CD4-positive, alpha-beta T cell (primary cell): ENCODE measurements at regions not wholly inside any gene's neighbourhood (a gene's known extent, or its start where the extent isn't known, plus 50 kb on each side); places are given as distances from the start of the nearest gene placed in this dataset.

Experiments used
- ATAC-seq: fragments of 200-7000 bp; cut with Tn5 transposase; one replicate; pipeline ENCODE4 v1.10.0; 2022; ENCODE audit warnings: mild to moderate bottlenecking; ENCODE audit not compliant: poor library complexity
- CTCF ChIA-PET: fragments of 350-600 bp; sonication (Branson Sonifier 250); formaldehyde crosslinking; loops from one replicate; lab custom pipeline; 2021; ENCODE audit warnings: antibody characterized with exemption, inconsistent platforms; lab: Charles Lee
- POLR2A ChIA-PET: fragments of 350-600 bp; sonication (Branson Sonifier 250); formaldehyde crosslinking; loops from one replicate; lab custom pipeline; 2021; ENCODE audit warnings: antibody characterized with exemption, inconsistent platforms; lab: Charles Lee
- DNase-seq, 14 experiments: peaks; one replicate each; pipeline ENCODE4 v3.0.0-alpha.2; 2013 to 2020; ENCODE audit warnings: mixed read lengths in 2 of 14
- H3K27ac ChIP-seq, 2 donors: one replicate each; pipeline versions ENCODE4 v1.5.1 to v1.7.0; 2013; ENCODE audit warnings: low read length in 2 of 2, low read depth in 1 of 2, mild to moderate bottlenecking in 1 of 2
- H3K27me3 ChIP-seq, 2 experiments: 1 replicate in 1 of 2; 2 replicates in 1 of 2; pipeline versions ENCODE4 v1.6.1 to v1.7.0; 2013; ENCODE audit warnings: low read length in 2 of 2, control low read depth in 1 of 2, mild to moderate bottlenecking in 1 of 2, moderate library complexity in 1 of 2; ENCODE audit not compliant: insufficient read depth in 2 of 2, control insufficient read depth in 1 of 2
- H3K36me3 ChIP-seq: one replicate; pipeline ENCODE4 v1.6.1; 2013; ENCODE audit warnings: low read length, control low read depth; ENCODE audit not compliant: insufficient read depth
- H3K4me1 ChIP-seq: one replicate; pipeline ENCODE4 v1.6.1; 2013; ENCODE audit warnings: low read length, control low read depth; ENCODE audit not compliant: insufficient read depth
- H3K4me3 ChIP-seq: one replicate; pipeline ENCODE4 v1.5.1; 2013; ENCODE audit warnings: mild to moderate bottlenecking, low read length, moderate library complexity
- H3K9me3 ChIP-seq, 2 experiments: 1 replicate in 1 of 2; 2 replicates in 1 of 2; pipeline versions ENCODE4 v1.6.1 to v1.7.0; 2013; ENCODE audit warnings: low read length in 2 of 2, mild to moderate bottlenecking in 2 of 2, control low read depth in 1 of 2, moderate library complexity in 1 of 2; ENCODE audit not compliant: control insufficient read depth in 1 of 2, insufficient read depth in 1 of 2
- H3K27ac Mint-ChIP-seq: one replicate; pipeline ENCODE4 v1.8.0; 2020; ENCODE audit warnings: mixed read lengths
- H3K27me3 Mint-ChIP-seq: one replicate; pipeline ENCODE4 v1.8.0; 2021; ENCODE audit warnings: mixed read lengths
- H3K36me3 Mint-ChIP-seq: one replicate; pipeline ENCODE4 v1.8.0; 2021; ENCODE audit warnings: low read depth, mixed read lengths
- H3K4me1 Mint-ChIP-seq: one replicate; pipeline ENCODE4 v1.8.0; 2021; ENCODE audit warnings: low read depth, mixed read lengths
- H3K4me3 Mint-ChIP-seq: one replicate; pipeline ENCODE4 v1.8.0; 2020; ENCODE audit warnings: mild to moderate bottlenecking, mixed read lengths
- H3K9me3 Mint-ChIP-seq: one replicate; pipeline ENCODE4 v1.8.0; 2020; ENCODE audit warnings: mixed read lengths
- intact Hi-C, 2 experiments: fragments of 100-400 bp; cut with DNase I in 1 of 2; cut with micrococcal nuclease in 1 of 2; formaldehyde crosslinking; loops; one replicate each; pipeline versions ENCODE4 v1.15.1 to v1.9.0; 2023 to 2025; cut with DNase I, micrococcal nuclease
- TF ChIP-seq, protein P1 (sequence below): fragments of 200-600 bp; IDR thresholded peaks from one replicate; pipeline ENCODE4 v1.8.0; 2022; ENCODE audit warnings: antibody characterized with exemption, mild to moderate bottlenecking

GRCh38 chr5:135221696-135222095 is 177.3 kb downstream of the MACROH2A1 start:
- Mint-ChIP-seq H3K4me1 (no peaks in the 10 kb centered on the region), H3K36me3 (no peaks in the 10 kb centered on the region), H3K27ac (no peak overlapping the region), H3K27me3 (peaks cover 5% of the 10 kb centered on the region), H3K9me3 (no peaks in the 10 kb centered on the region), H3K4me3 (no peak overlapping the region)
- no peaks in the 10 kb centered on the region for H3K36me3 ChIP-seq
- ChIA-PET CTCF (no interaction called here), POLR2A (no interaction called here)
- ATAC-seq (no peak), DNase-seq (peak in 1 of 14 experiments; percentile 2)
- TF ChIP-seq, protein P1, sequence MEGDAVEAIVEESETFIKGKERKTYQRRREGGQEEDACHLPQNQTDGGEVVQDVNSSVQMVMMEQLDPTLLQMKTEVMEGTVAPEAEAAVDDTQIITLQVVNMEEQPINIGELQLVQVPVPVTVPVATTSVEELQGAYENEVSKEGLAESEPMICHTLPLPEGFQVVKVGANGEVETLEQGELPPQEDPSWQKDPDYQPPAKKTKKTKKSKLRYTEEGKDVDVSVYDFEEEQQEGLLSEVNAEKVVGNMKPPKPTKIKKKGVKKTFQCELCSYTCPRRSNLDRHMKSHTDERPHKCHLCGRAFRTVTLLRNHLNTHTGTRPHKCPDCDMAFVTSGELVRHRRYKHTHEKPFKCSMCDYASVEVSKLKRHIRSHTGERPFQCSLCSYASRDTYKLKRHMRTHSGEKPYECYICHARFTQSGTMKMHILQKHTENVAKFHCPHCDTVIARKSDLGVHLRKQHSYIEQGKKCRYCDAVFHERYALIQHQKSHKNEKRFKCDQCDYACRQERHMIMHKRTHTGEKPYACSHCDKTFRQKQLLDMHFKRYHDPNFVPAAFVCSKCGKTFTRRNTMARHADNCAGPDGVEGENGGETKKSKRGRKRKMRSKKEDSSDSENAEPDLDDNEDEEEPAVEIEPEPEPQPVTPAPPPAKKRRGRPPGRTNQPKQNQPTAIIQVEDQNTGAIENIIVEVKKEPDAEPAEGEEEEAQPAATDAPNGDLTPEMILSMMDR, result no peak
- no peaks in the 10 kb centered on the region for H3K27me3 ChIP-seq
- intact Hi-C loops, result no loop called here
- H3K9me3 ChIP-seq, result no peaks in the 10 kb centered on the region
- no peaks in the 10 kb centered on the region for H3K4me1 ChIP-seq
- H3K27ac ChIP-seq, result no peak overlapping the region
- H3K4me3 ChIP-seq, result no peak overlapping the region

DNA sequence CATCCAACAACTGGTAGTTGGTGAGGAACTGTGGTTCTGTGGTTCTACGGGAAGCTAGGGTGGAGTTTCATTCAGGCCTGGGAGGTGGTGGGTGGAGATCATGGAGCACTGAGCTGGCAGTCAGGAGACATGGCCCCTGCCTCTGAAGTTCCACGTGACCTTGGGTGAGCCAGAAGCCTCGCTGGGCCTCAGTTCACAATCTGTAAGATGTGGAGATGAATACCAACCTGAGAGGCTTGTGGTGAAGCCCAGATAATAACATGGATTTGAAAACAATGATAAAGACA is 177.9 kb downstream of the MACROH2A1 start:
- no peak overlapping the region for H3K4me3 ChIP-seq
- peaks cover 5% of the 10 kb centered on the region for H3K27me3 Mint-ChIP-seq
- no peaks in the 10 kb centered on the region for H3K4me1 Mint-ChIP-seq
- intact Hi-C loops, result no loop called here
- TF ChIP-seq, protein P1, result no peak
- no peak for ATAC-seq
- H3K36me3 Mint-ChIP-seq, result no peaks in the 10 kb centered on the region
- ChIA-PET POLR2A (no interaction called here), CTCF (no interaction called here)
- H3K36me3 ChIP-seq, result no peaks in the 10 kb centered on the region
- no peaks in the 10 kb centered on the region for H3K9me3 ChIP-seq
- no peak for DNase-seq
- H3K4me1 ChIP-seq, result no peaks in the 10 kb centered on the region
- no peaks in the 10 kb centered on the region for H3K9me3 Mint-ChIP-seq
- H3K4me3 Mint-ChIP-seq, result no peak overlapping the region
- no peak overlapping the region for H3K27ac ChIP-seq
- no peak overlapping the region for H3K27ac Mint-ChIP-seq
- no peaks in the 10 kb centered on the region for H3K27me3 ChIP-seq

DNA sequence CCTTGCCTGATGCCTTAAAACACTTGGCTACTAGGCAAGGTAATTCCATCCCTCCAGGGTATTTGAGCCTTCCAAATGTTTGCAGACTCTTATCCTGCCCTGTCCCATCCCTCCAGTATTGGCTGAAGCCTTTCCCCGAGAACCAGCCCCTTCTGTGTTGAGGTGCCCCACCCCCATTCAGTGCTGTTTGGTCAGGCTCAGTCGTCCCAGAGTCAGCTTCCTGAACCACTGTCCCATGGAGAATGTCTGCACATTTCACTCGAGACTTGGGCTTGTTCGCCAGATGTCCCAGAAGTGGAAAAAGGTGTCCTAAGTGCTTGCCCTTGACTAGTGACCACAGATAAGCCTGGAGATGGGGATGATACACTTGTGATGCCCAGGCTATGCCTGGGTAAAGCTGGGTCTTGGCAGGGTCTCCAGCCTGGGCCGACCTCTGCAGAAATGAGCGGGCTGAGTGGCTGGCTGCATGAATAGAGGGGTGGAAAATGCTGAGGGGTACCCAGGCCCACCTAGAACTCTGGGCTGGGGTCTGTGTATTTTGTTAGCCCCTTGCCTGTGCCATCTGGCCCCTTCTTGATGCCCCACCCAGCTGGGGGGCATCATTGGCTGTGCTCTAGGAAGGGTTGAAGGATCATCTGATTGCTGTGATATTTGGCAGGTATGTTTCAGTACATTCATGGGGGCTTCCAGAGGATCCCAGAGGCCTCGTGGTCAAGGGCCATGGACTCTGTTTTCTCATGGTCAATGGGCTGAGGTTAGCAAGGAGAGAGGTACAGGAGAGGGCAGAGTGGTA is 178.4 kb downstream of the MACROH2A1 start:
- TF ChIP-seq, protein P1, result no peak
- H3K4me3 ChIP-seq, result no peak overlapping the region
- no peaks in the 10 kb centered on the region for H3K4me1 ChIP-seq
- ChIA-PET POLR2A (no interaction called here), CTCF (interaction anchor here (0.7 kb wide), 1 partner anchor 593 kb away, joined by 3 read pairs; no protein-coding TSS in a partner anchor)
- H3K27me3 Mint-ChIP-seq, result peaks cover 5% of the 10 kb centered on the region
- H3K9me3 ChIP-seq, result no peaks in the 10 kb centered on the region
- H3K27ac ChIP-seq, result no peak overlapping the region
- H3K4me3 Mint-ChIP-seq, result no peak overlapping the region
- no peaks in the 10 kb centered on the region for H3K4me1 Mint-ChIP-seq
- H3K9me3 Mint-ChIP-seq, result no peaks in the 10 kb centered on the region
- intact Hi-C loops, result no loop called here
- H3K27me3 ChIP-seq, result no peaks in the 10 kb centered on the region
- DNase-seq (no peak), ATAC-seq (no peak)
- no peaks in the 10 kb centered on the region for H3K36me3 Mint-ChIP-seq
- no peak overlapping the region for H3K27ac Mint-ChIP-seq
- no peaks in the 10 kb centered on the region for H3K36me3 ChIP-seq
